H1 (cell line): ENCODE measurements at regions not wholly inside any gene's neighbourhood (a gene's known extent, or its start where the extent isn't known, plus 50 kb on each side); places are given as distances from the start of the nearest gene placed in this dataset.

Experiments used
- CTCF ChIP-seq, 3 experiments: IDR thresholded peaks; 1 replicate in 2 of 3; 2 replicates in 1 of 3; pipeline versions ENCODE4 v1.5.1 to v1.6.1; 2011; ENCODE audit warnings: low read length in 3 of 3, mild to moderate bottlenecking in 3 of 3, inconsistent platforms in 2 of 3, low read depth in 1 of 3, moderate library complexity in 1 of 3; ENCODE audit not compliant: insufficient read depth in 1 of 3; ENCODE audit errors: control extremely low read depth in 1 of 3
- GABPA ChIP-seq: IDR thresholded peaks from 2 replicates; pipeline ENCODE4 v1.6.1; 2011; ENCODE audit warnings: mild to moderate bottlenecking, low read length, moderate library complexity, borderline replicate concordance; ENCODE audit not compliant: insufficient read depth
- PHF8 ChIP-seq: fragments of 200-600 bp; sonication (generic); conservative IDR thresholded peaks from 2 replicates; pipeline ENCODE4 v1.7.1; 2012; ENCODE audit warnings: low read depth, mild to moderate bottlenecking, inconsistent platforms, low read length, moderate library complexity
- POU5F1 ChIP-seq: IDR thresholded peaks from 2 replicates; pipeline ENCODE4 v1.6.1; 2011; ENCODE audit warnings: low read depth, mild to moderate bottlenecking, low read length, moderate library complexity
- SIRT6 ChIP-seq: IDR thresholded peaks from one replicate; pipeline ENCODE4 v1.7.1; 2012; ENCODE audit warnings: low read length, inconsistent platforms
- SP2 ChIP-seq: IDR thresholded peaks from 2 replicates; pipeline ENCODE4 v1.6.1; 2012; ENCODE audit warnings: mild to moderate bottlenecking, low read length, inconsistent platforms
- USF2 ChIP-seq: IDR thresholded peaks from 2 replicates; pipeline ENCODE4 v1.6.1; 2011; ENCODE audit warnings: low read length, improper control_type of control experiment

GRCh38 chr16:27725236-27726000 lies 175.5 kb downstream of the KATNIP start (continued):
- TF ChIP-seq POU5F1 (no peak), PHF8 (no peak), SIRT6 (no peak), SP2 (no peak), CTCF (IDR thresholded peaks at IDR 0.05; ENCODE audit: control extremely low read depth in 1 of 3, insufficient read depth in 1 of 3, low read depth in 1 of 3, low read length in 3 of 3) (no peak), USF2 (no peak), GABPA (no peak)
- TF ChIP-seq, all 59 proteins: peak for 0
